ENCODE measurements at regions not wholly inside any gene's neighbourhood (a gene's known extent, or its start where the extent isn't known, plus 50 kb on each side); places are given as distances from the start of the nearest gene placed in this dataset.

GRCh38 chr2:71827524-71827901 is 320.1 kb downstream of the CYP26B1 start:
- TF ChIP-seq POLR2A (IDR thresholded peaks at IDR 0.05), result no peak
- TF ChIP-seq CTCF (IDR thresholded peaks at IDR 0.05), result no peak
- TF ChIP-seq EP300 (IDR thresholded peaks at IDR 0.05), result no peak
- TF ChIP-seq POLR2AphosphoS5 (IDR thresholded peaks at IDR 0.05), result no peak

Measured in stomach (tissue), 4 donors.